ENCODE measurements at regions not wholly inside any gene's neighbourhood (a gene's known extent, or its start where the extent isn't known, plus 50 kb on each side); places are given as distances from the start of the nearest gene placed in this dataset.
A peak's percentile ranks its signal among the peaks of the same experiment; 100 is the strongest.

DNA sequence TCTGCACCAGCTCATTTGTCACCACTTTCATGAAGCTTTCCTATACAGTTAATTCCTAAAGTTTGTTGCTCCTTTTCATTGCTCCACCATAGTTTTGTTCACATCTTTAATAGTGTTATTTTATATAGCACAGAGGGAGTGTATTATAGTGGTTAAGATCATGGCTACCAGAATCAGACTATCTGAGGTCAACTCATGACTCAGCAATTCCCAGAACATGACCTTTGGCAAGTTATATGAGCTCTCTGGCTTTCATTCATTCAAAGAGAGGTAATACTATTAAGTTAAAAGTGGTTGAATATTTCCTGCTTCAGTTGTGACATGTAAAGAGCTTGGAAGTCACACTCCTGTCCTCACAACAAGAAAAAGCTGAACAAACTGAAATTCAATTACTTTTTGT, 1073.5 kb downstream of the NAALADL2 start:
- no peak overlapping the region for H3K4me3 ChIP-seq (ENCODE audit: low read depth, poor library complexity, severe bottlenecking)
- no peak for TF ChIP-seq POLR2A (IDR thresholded peaks at IDR 0.05)
- TF ChIP-seq, protein P1, sequence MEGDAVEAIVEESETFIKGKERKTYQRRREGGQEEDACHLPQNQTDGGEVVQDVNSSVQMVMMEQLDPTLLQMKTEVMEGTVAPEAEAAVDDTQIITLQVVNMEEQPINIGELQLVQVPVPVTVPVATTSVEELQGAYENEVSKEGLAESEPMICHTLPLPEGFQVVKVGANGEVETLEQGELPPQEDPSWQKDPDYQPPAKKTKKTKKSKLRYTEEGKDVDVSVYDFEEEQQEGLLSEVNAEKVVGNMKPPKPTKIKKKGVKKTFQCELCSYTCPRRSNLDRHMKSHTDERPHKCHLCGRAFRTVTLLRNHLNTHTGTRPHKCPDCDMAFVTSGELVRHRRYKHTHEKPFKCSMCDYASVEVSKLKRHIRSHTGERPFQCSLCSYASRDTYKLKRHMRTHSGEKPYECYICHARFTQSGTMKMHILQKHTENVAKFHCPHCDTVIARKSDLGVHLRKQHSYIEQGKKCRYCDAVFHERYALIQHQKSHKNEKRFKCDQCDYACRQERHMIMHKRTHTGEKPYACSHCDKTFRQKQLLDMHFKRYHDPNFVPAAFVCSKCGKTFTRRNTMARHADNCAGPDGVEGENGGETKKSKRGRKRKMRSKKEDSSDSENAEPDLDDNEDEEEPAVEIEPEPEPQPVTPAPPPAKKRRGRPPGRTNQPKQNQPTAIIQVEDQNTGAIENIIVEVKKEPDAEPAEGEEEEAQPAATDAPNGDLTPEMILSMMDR (IDR thresholded peaks at IDR 0.05) = no peak
- intact Hi-C loops (cut with DNase I; ENCODE audit: low total_unique reads) = no loop called here
- DNase-seq (ENCODE audit: low spot score in 2 of 2) = no peak

DNA sequence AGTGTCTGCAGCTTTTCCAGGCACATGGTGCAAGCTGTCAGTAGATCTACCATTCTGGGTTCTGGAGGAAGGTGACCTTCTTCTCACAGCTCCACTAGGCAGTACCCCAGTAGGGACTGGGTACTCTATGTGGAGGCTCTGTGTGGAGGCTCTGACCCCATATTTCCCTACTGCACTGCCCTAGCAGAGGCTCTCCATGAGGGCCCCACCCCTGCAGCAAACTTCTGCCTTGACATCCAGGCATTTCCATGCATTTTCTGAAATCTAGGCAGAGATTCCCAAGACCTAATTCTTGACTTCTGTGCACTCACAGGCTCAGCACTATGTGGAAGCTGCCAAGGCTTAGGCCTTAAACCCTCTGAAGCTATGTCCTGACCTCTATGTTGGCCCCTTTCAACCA, 1060.0 kb downstream of the NAALADL2 start:
- intact Hi-C loops (cut with DNase I; ENCODE audit: low total_unique reads) = no loop called here
- no peak for DNase-seq (ENCODE audit: low spot score in 2 of 2)
- TF ChIP-seq, protein P1 (IDR thresholded peaks at IDR 0.05) = no peak
- TF ChIP-seq POLR2A (IDR thresholded peaks at IDR 0.05) = no peak
- H3K4me3 ChIP-seq (ENCODE audit: low read depth, poor library complexity, severe bottlenecking) = no peak overlapping the region

DNA sequence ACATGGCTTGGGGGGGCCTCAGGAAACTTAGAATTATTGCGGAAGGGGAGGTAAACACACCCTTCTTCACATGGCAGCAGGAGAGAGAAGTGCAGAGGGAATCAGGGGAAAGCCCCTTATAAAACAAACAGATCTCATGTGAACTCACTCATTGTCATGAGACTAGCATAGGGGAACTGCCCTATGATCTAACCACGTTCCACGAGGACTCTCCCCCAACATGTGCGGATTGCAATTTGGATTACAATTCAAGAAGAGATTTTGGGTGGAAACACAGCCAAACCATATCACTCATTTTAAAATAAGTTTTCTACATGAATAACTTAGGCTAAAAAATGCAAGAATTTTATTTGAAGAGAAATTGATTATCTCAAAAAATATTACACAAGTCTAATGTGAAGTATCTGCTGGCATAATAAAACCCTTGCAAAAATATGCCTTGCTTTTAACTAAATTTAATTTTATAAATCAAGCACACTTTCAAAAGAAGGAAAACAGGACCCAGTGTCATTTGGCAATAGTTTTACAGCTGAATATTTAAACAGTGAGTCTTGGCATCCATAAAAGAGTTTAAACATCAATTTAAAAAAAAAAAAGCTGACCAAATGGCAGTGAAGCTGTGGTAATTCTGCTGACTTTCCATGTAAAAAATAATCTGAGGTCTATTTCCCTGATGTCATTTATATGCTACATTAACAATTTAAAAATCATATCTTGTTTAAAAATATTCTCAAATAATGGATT, 1057.2 kb downstream of the NAALADL2 start:
- peak in 1 of 2 donors; percentile 36 for DNase-seq (ENCODE audit: low spot score in 2 of 2)
- intact Hi-C loops (cut with DNase I; ENCODE audit: low total_unique reads) = no loop called here
- WGBS, 2 donors = 68 to 73% methylated on average over 4 of the region's 4 CpGs
- H3K4me3 ChIP-seq (ENCODE audit: low read depth, poor library complexity, severe bottlenecking) = no peak overlapping the region
- no peak for TF ChIP-seq POLR2A (IDR thresholded peaks at IDR 0.05)
- TF ChIP-seq, protein P1 (IDR thresholded peaks at IDR 0.05) = no peak

DNA sequence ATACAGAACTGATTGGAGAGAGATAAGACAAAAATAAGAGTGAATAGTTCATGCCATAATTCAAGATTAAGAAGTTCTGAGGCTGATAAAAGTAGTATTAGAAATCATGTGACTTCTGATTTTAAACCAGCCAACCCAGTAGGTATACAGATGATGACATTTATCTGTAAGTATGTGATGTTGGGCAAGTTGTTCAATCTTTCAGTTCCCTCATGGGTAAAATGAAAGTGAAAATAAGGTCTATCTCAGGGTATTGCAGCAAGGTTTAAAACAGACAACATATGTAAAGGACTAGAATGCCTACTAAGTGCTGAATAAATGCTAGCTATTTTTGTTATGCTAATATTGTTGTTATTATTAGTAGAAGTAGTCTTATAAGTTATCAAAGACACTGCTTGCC, 1055.7 kb downstream of the NAALADL2 start:
- DNase-seq (ENCODE audit: low spot score in 2 of 2) = no peak
- TF ChIP-seq POLR2A (IDR thresholded peaks at IDR 0.05) = no peak
- TF ChIP-seq, protein P1 (IDR thresholded peaks at IDR 0.05) = no peak
- no peak overlapping the region for H3K4me3 ChIP-seq (ENCODE audit: low read depth, poor library complexity, severe bottlenecking)
- intact Hi-C loops (cut with DNase I; ENCODE audit: low total_unique reads) = no loop called here

DNA sequence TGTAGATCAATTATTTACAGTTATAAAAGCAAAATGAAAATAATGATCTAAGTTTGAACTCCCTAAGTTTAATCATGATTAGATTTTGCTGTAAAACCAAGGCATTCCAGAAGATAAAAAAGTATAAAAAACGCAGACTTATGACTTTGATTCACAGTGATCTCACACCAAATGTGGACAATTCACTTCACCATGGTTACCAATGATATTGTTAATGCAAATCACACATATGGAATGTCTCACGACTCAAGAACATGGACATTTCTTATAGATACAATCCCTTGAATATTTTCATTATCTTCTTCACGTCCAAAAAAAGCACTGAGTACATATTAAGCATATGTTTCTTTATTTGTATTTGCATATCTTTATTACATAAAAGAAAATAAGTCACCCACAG, 1054.2 kb downstream of the NAALADL2 start:
- no peak for DNase-seq (ENCODE audit: low spot score in 2 of 2)

More for the DNA sequence above, 1054.2 kb downstream of the NAALADL2 start:
- intact Hi-C loops (cut with DNase I; ENCODE audit: low total_unique reads) = no loop called here
- no peak overlapping the region for H3K4me3 ChIP-seq (ENCODE audit: low read depth, poor library complexity, severe bottlenecking)
- TF ChIP-seq POLR2A (IDR thresholded peaks at IDR 0.05) = no peak
- TF ChIP-seq, protein P1 (IDR thresholded peaks at IDR 0.05) = no peak
- 77 to 80% methylated on average over 3 of the region's 3 CpGs for WGBS, 2 donors

All from lower leg skin (tissue), 4 donors.